ENCODE measurements at regions not wholly inside any gene's neighbourhood (a gene's known extent, or its start where the extent isn't known, plus 50 kb on each side); places are given as distances from the start of the nearest gene placed in this dataset.
"Not testable (repeated sequence)": the region's sequence is repeated elsewhere in the genome, so short reads cannot be mapped to it uniquely, and the experiment has no call there.

DNA sequence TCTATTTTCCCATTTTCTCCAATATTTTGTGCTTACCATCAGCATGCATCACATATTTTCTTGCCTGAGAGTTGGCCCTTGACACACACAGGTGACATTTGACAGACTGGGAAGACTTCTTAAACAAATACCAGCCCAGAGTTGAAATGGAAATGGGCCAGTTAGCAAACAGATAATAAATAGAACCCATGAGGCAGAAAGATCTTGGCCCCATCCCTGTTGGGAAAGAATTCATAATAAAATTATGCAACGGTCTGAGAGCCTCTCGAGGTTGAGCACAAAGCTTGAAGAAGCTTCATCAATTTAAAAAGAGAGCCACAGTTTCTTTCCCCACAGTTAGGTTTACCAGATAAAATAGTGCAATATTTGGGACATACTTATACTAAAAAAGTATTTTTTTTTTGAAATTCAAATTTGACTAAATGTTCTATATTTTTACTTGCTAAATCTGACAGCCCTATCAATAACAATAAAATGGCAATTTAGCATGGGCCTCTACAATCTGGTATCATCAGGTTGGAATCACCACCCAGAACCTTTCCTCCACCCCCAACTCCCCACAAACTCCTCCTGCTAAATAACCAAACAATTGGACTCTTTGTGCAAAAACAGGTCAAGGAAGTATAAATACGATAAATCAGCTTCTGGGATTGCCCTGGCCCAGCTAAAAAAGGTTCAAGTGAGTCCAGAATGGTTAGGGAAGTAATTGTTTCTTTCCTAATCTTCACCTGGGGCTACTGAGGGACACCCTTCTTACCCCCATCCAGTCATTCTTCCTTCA, 129.8 kb downstream of the CD164 start:
- no peak for DNase-seq

DNA sequence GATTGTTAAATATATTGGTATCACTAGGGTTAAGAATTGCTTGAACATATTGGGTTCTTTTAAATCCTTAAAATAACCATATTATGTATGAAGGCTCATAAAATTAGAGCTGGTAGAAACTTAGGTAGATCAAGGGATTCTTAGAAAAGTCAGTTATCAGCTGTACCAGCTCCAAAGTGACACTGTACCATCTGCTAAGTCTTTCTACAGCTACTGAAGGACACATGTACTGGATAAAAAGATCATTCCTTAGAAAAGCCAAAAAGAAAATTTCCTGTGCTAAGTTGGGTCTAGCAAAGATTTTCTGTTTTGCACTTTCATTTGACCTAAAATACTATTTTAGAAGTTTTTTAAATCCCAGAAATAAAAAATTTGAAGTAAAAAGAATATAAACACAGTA, 130.4 kb downstream of the CD164 start:
- no peak for DNase-seq

DNA sequence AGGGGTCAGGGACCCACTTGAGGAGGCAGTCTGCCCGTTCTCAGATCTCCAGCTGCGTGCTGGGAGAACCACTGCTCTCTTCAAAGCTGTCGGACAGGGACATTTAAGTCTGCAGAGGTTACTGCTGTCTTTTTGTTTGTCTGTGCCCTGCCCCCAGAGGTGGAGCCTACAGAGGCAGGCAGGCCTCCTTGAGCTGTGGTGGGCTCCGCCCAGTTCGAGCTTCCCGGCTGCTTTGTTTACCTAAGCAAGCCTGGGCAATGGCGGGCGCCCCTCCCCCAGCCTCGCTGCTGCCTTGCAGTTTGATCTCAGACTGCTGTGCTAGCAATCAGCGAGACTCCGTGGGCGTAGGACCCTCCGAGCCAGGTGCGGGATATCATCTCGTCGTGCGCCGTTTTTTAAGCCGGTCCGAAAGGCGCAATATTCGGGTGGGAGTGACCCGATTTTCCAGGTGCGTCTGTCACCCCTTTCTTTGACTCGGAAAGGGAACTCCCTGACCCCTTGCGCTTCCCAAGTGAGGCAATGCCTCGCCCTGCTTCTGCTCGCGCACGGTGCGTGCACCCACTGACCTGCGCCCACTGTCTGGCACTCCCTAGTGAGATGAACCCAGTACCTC, 131.6 kb downstream of the CD164 start:
- not testable (repeated sequence) for DNase-seq

DNA sequence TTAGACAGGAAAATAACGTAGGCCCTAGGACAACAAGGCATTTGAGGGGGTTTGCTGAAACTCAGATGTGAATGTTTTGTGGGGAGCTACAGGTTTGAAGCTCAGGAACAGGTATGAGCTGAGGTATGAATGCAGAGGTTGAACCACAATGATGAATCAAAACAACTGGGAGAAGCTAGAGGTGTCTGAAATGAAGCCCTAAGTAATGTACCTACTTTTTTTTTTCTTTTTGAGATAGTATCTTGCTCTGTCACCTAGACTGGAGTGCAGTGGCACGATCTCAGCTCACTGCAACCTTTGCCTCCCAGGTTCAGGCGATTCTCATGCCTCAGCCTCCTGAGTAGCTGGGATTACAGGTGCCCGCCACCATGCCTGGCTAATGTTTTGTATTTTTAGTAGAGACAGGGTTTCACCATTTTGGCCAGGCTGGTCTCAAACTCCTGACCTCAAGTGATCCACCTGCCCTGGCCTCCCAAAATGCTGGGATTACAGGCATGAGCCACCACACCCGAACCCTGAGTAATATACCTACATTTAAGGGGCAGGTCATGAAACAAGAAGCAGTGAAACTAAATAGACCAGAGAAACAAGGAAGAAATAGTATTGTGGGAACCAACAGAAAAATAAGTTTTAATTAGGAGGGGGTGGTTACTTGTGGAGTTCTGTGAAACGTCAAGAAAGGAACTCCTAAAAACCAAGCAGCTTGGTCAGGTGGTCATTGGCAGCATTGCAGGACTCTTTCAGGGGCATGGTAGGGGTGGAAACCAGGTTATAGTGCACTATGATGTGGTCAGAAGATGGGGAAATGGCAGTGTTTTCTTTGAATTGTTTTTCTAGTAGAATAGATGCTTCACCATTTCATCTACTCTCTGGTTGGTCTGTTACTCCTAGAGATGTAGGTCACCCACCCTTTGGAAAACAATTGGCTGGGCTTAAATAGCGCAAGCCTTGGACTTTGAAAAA, 138.1 kb downstream of the CD164 start:
- DNase-seq = no peak

DNA sequence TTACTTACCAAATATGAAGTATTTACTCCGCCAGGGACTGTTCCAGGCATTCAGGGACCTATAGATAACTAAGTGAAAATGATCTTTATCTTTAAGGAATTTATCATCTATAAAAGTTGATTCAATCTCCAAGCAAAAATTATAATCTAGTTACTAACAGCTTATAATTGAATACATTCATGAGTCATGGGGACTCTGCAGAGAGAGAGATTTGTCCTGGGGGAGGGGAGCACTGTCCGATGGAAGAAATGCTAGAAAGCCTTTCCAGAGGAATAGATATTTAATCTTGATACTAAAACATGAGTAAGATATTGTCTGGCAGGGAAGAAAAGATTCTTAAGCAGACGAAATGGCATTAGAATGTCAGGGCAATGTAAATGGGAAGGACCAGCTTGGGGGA, 139.3 kb downstream of the CD164 start:
- DNase-seq = no peak

DNA sequence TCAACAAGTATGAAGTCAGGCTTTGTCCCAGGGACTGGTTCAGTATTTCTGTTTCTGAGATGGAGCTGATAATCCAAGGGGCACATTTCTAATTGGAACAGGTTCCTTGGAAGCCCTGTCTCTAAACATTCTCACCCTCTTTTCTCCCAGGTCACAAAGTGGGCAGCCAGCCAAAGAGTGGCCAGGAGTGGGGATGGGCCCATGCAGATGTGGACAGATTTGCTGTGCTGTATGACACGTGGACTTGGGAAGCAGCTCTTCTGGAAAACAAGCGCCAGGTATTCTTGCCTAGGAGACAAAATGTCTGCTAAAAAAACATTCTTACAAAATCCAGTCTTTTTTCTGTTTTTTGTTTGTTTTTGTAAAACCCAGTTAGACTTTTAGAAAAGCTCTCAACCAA, 140.2 kb downstream of the CD164 start:
- no peak for DNase-seq

DNA sequence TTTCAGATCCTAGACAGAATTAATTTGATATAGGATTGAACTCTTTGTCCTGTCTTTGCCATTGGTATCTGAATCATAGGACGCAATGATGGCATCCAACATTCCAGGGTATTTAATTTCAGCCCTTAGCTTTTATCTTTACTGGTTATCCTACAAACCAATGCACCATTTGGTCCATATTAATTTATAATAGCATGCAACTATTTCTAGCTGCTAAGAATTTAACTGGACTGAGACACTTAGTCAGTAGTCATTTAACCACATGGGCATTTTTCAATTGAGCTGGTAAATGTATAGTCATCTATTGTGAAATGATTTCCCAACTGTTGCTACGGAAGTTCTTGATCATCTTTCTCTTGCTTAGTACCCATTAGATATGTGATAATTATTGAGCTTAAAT, 141.1 kb downstream of the CD164 start:
- DNase-seq = no peak

DNA sequence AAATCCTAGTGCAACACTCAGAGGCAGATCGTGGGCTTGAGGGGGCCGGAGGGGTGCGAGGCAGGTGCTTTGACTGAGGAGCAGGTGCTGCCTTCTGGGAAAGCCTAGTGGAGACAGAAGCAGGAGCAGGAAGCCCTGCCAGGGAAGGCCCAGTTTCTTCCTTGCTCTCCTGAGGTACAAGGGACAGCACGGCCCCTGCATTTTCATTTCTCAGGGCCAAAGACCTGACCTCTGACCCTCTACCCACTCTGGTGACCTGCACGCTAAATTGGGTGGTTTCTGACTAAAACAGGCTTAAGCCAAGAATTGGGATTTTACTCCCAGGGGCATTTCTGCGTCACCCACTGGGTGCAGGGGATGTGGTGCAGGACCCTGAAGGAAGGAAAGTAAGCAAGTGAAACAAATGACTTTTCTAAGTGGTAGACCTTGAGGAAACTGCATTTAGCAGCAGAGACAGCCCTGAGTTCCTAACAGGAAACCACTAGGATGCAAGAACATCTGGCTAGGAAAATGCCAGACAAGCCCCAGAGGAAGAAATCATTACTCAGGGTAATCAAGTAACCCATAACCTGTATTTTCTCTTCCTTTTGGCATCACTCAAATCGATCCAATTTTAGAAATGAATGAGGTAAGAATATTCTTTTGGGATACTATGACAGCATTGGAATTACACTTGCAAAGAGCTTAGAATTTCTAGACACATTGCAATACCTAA, 141.7 kb downstream of the CD164 start:
- no peak for DNase-seq

DNA sequence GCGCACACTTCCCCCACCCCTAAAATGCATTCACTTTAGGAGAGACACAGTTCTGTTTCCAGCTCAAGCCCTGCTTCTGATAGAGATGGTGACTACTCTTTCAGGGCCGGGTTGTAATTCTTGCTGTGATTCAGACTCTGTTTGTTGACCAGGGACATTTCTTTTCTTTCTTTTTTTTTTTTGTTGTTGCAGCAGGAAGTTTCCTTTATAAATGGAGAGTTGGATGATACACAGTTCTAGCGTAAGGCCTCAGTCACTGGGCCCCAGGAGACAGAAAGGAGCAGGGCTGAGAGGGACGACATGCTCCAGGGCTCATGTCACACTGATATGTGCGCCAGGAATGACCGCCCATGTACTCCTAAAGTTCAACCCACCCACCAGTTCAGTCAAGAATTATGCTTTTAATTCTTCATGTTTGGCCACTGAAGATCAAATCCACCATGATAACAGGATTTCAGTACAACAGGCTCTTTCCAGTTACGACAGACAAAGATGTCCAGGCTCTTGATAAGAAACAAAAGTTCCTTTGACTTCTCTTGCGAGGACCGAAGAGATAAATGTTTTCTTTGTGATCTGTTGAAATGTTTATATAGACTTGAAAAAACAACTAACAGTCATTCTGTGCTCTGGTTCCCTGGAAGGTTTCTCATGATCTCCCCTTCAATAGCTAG, 142.5 kb downstream of the CD164 start:
- DNase-seq = no peak

DNA sequence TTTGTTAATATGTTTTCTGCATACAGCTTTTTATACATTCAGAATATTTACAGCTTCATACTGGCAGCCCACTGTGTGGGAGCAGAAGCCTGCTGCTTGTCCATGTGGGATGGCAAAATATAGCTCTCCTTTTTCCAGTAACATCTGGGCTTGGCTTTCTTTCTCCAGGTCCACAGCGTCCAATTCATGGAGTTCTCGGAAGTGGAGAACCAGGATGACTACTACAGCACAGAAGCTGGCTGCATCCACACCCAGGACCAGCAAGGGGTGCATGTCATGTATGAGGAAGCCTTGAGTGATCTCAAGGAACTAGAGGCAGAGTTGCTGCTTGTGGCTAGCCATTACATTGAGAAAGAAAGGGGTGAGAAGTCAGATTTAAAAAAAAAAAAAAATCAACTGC, 143.1 kb downstream of the CD164 start:
- no peak for DNase-seq

DNA sequence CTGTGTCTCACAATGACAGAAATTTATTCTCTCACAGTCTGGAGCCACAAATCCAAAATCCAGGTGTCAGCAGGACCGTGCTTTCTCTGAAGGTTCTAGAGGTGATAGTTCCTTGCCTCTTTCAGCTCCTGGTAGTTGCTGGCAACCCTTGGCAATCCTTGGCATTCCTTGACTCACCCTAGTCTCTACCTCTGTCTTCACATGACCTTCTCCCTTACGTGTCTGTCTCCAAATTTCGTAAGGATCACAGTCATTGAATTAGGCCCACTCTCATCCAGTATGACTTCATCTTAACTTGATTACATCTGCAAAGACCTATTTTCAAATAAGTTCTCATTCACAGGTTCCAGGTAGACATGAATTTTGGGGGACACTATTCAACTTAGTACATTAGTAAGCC, 143.1 kb downstream of the CEP57L1 start:
- no peak for DNase-seq

DNA sequence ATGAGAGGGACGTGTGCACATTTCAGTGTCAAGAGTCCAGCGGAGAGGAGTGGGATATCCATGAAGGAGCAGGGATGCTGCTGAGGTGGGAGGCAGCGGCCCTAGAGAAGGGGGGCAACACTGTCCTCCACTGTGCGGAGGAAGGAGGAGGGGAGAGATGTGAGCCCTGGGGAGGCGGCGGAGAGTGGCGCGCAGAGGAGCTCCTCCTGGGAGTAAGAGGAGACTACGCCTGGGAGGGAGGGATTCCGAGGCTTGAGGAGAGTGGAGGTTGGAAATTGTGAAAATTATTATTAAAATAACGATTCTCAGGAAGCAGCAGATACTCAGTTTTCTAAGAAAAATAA, 142.7 kb downstream of the CEP57L1 start:
- no peak for DNase-seq

DNA sequence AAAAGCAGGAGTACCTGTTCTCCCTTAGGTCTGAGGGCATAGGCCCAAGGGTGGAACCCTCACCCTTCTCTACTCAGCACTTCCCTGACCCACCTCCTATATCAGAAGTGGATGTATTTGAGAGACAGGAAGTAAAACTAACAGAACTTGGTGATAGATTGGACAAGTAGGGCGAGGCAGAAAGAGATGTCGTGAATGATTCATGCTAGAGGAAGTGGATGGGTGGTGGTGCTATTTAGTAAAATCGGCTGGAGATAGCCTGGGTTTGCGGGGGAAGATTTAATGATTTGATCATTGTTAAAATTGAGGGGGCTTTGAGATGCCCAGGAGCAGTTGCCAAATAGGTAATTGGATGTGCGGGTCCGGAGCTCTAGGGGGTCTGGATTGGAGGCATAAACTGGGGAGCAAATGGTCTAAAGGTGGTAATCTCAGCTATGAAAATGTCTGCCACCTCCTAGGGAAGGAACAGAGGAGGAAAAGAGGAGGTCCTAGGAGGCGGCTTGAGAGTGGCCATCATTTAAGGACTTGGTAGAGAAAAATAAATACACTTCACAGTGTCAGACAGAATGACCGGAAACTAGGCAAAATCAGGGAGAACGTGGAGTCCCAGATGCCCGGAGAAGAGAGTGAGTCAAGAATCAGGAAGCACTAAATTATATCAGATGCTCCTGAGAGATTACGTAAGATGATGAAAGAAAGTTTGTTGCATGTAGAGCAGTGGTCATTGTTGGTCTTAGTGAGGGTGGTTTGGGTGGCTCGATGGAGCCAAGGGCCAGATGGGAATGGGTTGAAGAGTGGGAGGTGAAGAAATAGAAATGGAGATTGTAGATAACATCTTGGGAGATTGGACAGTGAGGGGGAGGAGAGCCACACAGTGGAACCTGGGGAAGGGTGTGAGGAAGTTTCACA, 142.0 kb downstream of the CEP57L1 start:
- no peak for DNase-seq

DNA sequence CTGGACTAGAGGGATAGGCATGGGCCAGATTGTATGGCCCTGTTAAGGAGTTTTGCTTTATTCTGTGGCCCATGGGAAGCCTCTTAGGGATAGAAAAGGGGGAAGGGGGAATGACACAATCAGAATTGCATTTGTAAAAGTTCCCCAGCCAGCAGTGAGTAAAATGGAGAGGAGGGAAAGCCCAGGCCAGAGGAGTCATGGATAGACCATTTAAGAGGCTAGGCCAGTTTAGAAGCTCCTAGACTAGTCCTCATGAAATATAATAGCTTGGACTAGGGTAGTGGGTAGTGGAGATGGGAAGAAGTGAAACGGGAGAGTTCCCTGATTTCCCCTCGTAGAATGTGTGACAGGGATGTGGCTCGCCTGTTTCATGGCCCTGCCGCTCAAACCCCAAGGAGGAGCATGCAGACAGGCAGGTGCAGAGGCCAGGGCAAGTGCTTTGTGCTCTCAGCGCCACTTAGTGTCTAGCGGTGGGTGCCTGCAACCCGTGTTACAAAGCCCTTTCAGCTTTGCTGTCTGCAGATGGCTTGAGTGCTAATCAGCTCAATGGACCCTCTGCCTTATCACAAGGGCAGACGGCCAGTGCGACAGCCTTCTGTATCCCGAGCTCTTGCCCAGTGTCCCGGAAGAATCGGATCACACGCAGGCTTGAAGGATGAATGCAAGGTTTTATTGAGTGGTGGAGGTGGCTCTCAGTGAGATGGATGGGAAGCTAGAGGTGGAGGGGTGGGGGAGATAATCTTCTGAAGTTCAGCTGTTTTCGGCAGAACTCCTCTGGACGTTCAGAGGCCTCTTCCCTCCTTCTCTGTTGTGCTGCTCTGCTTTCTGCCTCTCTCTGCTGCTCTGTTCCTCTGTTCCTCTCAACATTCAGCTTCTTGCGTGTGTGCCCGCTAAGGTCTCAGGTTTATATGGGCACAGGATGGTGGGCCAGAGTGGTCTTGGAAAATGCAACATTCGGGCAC, 141.1 kb downstream of the CEP57L1 start:
- peak; percentile 18 for DNase-seq

DNA sequence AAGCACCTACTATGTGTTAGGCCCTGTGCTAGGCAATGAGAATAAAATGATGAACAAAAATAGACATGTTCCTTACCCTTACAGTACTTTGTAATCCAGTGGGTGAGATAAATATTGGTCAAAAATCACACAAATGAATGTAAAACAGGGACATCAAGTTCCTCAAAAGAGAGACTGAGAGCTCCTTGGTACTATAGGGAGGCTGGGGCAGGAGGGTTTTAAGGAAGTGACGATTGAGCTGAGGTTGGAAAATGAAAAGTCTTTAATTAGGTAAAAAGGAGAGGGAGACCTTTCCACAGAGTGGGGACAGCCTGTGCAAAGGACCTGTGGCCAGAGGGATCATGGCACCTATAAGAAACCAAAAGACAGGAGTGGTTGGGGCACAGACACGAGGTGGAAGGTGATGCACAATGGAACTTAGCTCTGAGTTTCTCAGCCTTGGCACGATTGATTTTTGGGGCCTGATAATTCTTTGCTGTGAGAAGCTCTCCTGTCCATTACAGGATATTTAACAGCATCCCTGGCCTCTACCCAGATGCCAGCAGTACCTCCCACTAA, 140.3 kb downstream of the CEP57L1 start:
- no peak for DNase-seq

DNA sequence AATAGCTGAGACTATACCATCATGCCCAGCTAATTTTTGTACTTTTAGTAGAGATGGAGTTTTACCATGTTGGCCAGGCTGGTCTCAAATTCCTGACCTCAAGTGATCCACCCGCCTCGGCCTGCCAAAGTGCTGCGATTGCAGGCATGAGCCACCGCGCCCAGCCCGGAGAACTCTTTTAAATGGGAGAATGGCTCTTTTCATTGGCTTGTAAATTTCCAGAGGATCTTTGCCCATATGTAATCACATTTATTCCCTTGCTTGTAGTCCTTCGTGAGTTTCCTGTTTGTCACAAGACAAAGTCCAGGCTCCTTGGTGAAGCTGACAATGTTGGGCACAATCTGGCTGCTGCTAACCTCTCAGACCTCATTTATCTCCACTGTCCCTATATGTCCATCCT, 135.1 kb downstream of the CEP57L1 start:
- no peak for DNase-seq

DNA sequence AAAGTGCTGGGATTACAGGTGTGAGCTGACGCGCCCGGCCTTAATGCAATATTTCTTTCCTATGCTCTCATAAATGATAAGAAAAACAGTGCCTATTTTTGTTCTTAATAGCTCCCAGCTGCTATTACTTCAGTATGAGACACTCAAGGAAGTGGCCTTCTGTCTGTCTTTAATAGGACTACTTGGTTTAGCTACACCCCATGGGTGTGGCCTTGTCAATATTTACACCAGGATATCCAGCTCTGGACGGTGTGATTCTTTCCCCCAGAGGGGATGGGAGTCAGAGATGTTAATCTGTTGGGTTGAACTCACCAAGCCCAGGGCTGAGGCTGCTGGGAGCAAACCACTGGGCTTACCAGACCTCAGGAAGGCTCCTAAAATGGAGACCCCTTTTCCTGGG, 134.2 kb downstream of the CEP57L1 start:
- DNase-seq = no peak

DNA sequence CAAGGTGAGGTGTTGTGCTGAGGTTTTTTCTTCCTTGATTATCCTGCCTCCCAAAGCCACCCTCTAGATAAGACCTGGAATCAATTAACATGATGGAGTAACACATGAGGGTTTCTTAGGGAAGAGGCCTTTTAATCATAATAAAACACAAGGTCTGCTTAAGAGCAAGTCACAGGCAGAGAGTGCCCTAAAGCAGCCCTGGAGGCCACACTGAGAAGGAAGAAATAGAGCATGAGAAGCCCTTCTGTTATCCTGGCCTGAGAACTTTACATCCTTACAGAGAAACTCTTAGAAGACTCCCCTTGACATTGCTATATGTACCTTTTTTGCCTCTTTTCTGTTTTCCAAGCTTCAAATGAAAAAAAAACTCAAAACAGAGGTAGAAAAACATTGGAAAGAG, 132.3 kb downstream of the CEP57L1 start:
- DNase-seq = no peak

DNA sequence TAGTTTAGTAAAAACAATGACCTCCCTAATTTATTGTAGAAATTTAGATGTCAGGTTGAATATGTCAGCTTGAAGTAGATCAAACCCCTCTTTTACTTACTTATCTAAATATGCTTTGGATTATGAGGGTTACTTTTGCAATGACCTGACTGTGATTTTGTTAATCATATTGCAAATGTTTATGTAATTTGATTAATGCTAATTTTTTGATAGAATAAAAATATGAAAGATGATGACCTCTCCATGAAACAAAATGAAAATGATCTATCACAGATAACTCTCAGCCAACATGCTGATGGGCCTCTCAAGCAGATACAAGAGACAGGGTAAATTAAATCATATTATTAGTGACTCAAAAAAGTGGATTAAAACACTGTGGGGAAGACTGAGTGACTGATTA, 131.0 kb downstream of the CEP57L1 start:
- DNase-seq = no peak

DNA sequence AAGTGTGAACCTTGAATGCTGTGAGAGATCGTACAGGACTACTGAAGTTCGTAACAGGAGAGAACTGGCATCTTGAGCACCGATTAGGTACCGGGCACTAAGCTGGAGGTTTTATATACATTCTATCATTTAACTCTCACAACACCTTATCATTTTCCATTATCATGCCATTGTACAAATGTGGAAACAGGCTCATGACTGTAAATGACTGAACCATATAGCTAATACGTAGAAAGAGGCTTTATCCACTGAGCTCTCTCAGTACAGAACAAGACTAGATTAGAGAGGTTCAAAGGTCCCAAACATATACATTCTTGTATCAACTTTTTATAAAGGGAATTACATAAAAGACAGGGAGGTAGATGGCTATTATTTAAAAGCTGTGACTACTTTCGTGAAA, 130.6 kb downstream of the CEP57L1 start:
- no peak for DNase-seq

Data from NCI-H526 treated with DMSO at 0.1 percent for 48 hours (cell line).